Prostate gland (tissue), 2 donors: ENCODE measurements at regions not wholly inside any gene's neighbourhood (a gene's known extent, or its start where the extent isn't known, plus 50 kb on each side); places are given as distances from the start of the nearest gene placed in this dataset.

Experiments
- POLR2A ChIP-seq: fragments of 450-650 bp; IDR thresholded peaks from one replicate; pipeline ENCODE4 v1.6.1; 2016; ENCODE audit warnings: antibody characterized with exemption, mild to moderate bottlenecking
- POLR2AphosphoS5 ChIP-seq: sonication (generic); formaldehyde crosslinking; IDR thresholded peaks from one replicate; pipeline ENCODE4 v1.6.1; 2017; ENCODE audit warnings: antibody characterized with exemption
- TF ChIP-seq, protein P1 (sequence below), 4 experiments: fragments of 200-600 bp in 2 of 4; fragments of 450-650 bp in 2 of 4; sonication (generic) in 2 of 4; IDR thresholded peaks; 1 replicate in 3 of 4; 2 replicates in 1 of 4; pipeline ENCODE4 v1.5.1; 2016 to 2019; ENCODE audit warnings: antibody characterized with exemption in 4 of 4, mild to moderate bottlenecking in 2 of 4, moderate library complexity in 2 of 4

DNA sequence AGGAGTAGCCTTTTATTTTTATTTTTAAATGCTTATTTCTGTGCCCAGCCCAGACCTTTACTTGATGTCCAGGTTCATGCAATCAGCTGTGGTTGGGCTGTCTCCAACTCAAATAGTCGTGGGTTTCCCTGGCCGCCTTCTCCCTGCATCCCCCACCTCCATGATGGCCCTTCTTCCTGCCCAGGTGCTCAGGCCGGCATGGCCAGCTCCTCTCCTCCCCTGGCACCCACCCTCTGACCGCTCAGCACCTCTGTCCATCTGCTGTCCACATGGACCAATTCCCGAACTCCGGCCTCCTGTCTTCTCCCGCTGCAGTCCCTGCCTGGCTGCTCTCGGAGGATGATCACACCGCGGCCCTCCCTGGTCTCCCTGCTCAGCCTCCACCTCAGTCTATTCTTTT, 81.2 kb upstream of the SULF2 start:
- TF ChIP-seq POLR2A (no peak), POLR2AphosphoS5 (no peak)
- TF ChIP-seq, protein P1, sequence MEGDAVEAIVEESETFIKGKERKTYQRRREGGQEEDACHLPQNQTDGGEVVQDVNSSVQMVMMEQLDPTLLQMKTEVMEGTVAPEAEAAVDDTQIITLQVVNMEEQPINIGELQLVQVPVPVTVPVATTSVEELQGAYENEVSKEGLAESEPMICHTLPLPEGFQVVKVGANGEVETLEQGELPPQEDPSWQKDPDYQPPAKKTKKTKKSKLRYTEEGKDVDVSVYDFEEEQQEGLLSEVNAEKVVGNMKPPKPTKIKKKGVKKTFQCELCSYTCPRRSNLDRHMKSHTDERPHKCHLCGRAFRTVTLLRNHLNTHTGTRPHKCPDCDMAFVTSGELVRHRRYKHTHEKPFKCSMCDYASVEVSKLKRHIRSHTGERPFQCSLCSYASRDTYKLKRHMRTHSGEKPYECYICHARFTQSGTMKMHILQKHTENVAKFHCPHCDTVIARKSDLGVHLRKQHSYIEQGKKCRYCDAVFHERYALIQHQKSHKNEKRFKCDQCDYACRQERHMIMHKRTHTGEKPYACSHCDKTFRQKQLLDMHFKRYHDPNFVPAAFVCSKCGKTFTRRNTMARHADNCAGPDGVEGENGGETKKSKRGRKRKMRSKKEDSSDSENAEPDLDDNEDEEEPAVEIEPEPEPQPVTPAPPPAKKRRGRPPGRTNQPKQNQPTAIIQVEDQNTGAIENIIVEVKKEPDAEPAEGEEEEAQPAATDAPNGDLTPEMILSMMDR (IDR thresholded peaks at IDR 0.05): no peak
